BLaER1 treated with 17β-estradiol and CSF1 and Interleukin-3, amounts not matched to agents 10 nM and 100 nM (cell line): ENCODE measurements at regions not wholly inside any gene's neighbourhood (a gene's known extent, or its start where the extent isn't known, plus 50 kb on each side); places are given as distances from the start of the nearest gene placed in this dataset.

Experiments used
- H3K27ac ChIP-seq, 11 experiments: shearing (Covaris generic); formaldehyde crosslinking; 2 replicates each; pipeline ENCODE4 v1.8.1; 2022
- H3K27me3 ChIP-seq, 11 experiments: shearing (Covaris generic); formaldehyde crosslinking; 2 replicates each; pipeline ENCODE4 v1.8.1; 2022
- H3K36me3 ChIP-seq, 11 experiments: shearing (Covaris generic); formaldehyde crosslinking; 2 replicates each; pipeline ENCODE4 v1.8.1; 2022
- H3K4me1 ChIP-seq, 10 experiments: shearing (Covaris generic); formaldehyde crosslinking; 2 replicates each; pipeline ENCODE4 v1.8.1; 2022
- H3K4me2 ChIP-seq, 11 experiments: shearing (Covaris generic); formaldehyde crosslinking; 2 replicates each; pipeline ENCODE4 v1.8.1; 2022
- H3K4me3 ChIP-seq, 10 experiments: shearing (Covaris generic); formaldehyde crosslinking; 2 replicates each; pipeline ENCODE4 v1.8.1; 2022
- H3K9ac ChIP-seq, 11 experiments: shearing (Covaris generic); formaldehyde crosslinking; 2 replicates each; pipeline ENCODE4 v1.8.1; 2022
- H3K9me3 ChIP-seq, 11 experiments: shearing (Covaris generic); formaldehyde crosslinking; replicated peaks in 1 of 11; 2 replicates each; pipeline ENCODE4 v1.8.1; 2022
- H4K20me1 ChIP-seq, 11 experiments: shearing (Covaris generic); formaldehyde crosslinking; 2 replicates each; pipeline ENCODE4 v1.8.1; 2022
- Cebpa-rat ChIP-seq, 11 experiments: shearing (Covaris generic); IDR thresholded peaks; 2 replicates each; pipeline ENCODE4 v1.8.1; 2022

GRCh38 chr3:127053026-127053425 is 70.1 kb downstream of the PLXNA1 start:
- H3K27me3 ChIP-seq = peaks cover 0 to 8% (median 0%) of the 10 kb centered on the region in 11 experiments; a peak in 6 of 22 replicates
- no peak overlapping the region for H3K4me3 ChIP-seq
- no peaks in the 10 kb centered on the region for H3K36me3 ChIP-seq
- no peaks in the 10 kb centered on the region for H4K20me1 ChIP-seq
- no peak overlapping the region for H3K27ac ChIP-seq
- peaks cover 36 to 59% (median 46%) of the 10 kb centered on the region in 11 experiments for H3K9me3 ChIP-seq
- H3K9ac ChIP-seq = no peak overlapping the region
- H3K4me2 ChIP-seq = no peak overlapping the region
- peaks cover 0 to 6% (median 0%) of the 10 kb centered on the region in 10 experiments; a peak in 2 of 20 replicates for H3K4me1 ChIP-seq
- no peak for TF ChIP-seq Cebpa-rat (IDR thresholded peaks at IDR 0.05)

DNA sequence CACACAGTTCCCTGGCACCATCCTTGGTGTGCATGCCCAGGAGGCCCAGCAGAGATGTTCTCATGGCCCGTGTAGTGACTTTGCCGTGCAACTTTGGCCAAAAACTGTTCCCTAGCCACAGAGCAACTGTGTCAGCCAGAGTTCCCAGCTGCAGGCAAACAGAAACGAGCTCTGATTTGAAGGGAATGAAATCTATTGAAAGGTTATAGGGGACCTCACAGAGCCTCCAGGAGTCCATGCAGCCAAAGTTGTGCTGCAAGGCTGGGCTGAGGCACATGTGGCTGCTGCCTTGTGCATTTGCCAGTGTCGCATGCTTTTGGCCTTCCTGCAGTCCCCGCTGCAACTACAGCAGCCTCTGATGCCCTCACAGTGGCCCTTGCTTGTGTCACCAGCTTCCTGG is 70.5 kb downstream of the PLXNA1 start:
- Histone ChIP-seq H3K9me3 (peaks cover 40 to 59% (median 48%) of the 10 kb centered on the region in 11 experiments), H3K9ac (no peak overlapping the region), H4K20me1 (no peaks in the 10 kb centered on the region), H3K4me1 (peaks cover 0 to 6% (median 0%) of the 10 kb centered on the region in 10 experiments; a peak in 2 of 20 replicates), H3K27me3 (peaks cover 0 to 12% (median 0%) of the 10 kb centered on the region in 11 experiments; a peak in 7 of 22 replicates), H3K4me2 (no peak overlapping the region), H3K4me3 (no peak overlapping the region), H3K27ac (no peak overlapping the region), H3K36me3 (no peaks in the 10 kb centered on the region)
- TF ChIP-seq Cebpa-rat (IDR thresholded peaks at IDR 0.05) = no peak

DNA sequence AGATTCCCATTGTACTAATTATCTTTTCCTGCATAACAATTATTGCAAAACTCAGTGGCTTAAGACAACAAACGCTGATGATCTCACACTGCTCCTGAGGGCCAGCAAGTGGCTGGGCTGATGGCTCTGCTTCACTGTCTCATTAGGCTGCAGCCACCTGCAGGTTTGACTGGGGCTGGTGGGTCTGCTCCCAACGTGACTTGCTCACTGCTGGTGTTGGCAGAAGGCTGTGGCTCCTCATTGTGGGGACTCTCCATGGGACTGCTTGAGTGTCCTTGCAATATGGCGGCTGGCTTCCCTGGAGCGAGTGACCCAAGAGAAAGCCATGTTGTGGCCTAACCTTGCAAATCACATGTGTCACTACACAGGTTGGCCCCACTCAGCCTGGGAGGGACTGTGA is 71.1 kb downstream of the PLXNA1 start:
- Histone ChIP-seq H3K4me2 (no peak overlapping the region), H3K4me1 (peaks cover 0 to 6% (median 0%) of the 10 kb centered on the region in 10 experiments; a peak in 2 of 20 replicates), H3K9me3 (peaks cover 40 to 56% (median 49%) of the 10 kb centered on the region in 11 experiments), H3K27ac (no peak overlapping the region), H3K4me3 (no peak overlapping the region), H3K36me3 (no peaks in the 10 kb centered on the region), H3K27me3 (peaks cover 0 to 12% (median 0%) of the 10 kb centered on the region in 11 experiments; a peak in 7 of 22 replicates), H3K9ac (no peak overlapping the region), H4K20me1 (no peaks in the 10 kb centered on the region)
- no peak for TF ChIP-seq Cebpa-rat (IDR thresholded peaks at IDR 0.05)

- H3K4me1 ChIP-seq = no peaks in the 10 kb centered on the region
- no peak overlapping the region for H3K4me3 ChIP-seq
- H3K27me3 ChIP-seq = peaks cover 0 to 12% (median 0%) of the 10 kb centered on the region in 11 experiments; a peak in 7 of 22 replicates
- H3K27ac ChIP-seq = no peak overlapping the region
- no peak for TF ChIP-seq Cebpa-rat (IDR thresholded peaks at IDR 0.05)
- H4K20me1 ChIP-seq = no peaks in the 10 kb centered on the region
- H3K4me2 ChIP-seq = no peak overlapping the region
- H3K9me3 ChIP-seq = peaks cover 24 to 41% (median 30%) of the 10 kb centered on the region in 11 experiments
- H3K36me3 ChIP-seq = no peaks in the 10 kb centered on the region
- no peak overlapping the region for H3K9ac ChIP-seq
These were observed 73.4 kb downstream of the PLXNA1 start for GRCh38 chr3:127056281-127056680.

DNA sequence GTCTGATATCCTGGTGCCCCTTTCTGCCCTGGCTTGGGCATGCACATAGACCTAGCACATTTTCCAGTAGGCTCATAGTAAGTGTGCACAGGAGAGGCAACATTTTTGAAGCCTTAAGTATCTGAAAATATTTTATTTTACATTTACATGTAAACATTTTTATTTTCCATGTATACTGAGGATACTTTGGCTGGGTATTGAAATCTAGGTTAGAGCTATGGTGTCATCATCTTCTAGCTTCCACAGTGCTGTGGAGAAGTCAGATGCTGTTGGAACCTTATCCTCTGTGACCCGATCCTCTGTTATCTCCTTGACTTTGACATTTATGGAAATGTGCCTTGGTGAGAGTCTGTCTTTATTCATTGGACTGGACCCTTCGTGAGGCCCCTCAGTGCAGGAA is 74.1 kb downstream of the PLXNA1 start:
- H3K27me3 ChIP-seq = peaks cover 0 to 12% (median 0%) of the 10 kb centered on the region in 11 experiments; a peak in 7 of 22 replicates
- no peak overlapping the region for H3K4me2 ChIP-seq
- H4K20me1 ChIP-seq = no peaks in the 10 kb centered on the region
- H3K9ac ChIP-seq = no peak overlapping the region
- H3K4me3 ChIP-seq = no peak overlapping the region
- TF ChIP-seq Cebpa-rat (IDR thresholded peaks at IDR 0.05) = no peak
- peaks cover 24 to 41% (median 30%) of the 10 kb centered on the region in 11 experiments for H3K9me3 ChIP-seq
- H3K4me1 ChIP-seq = no peaks in the 10 kb centered on the region
- no peaks in the 10 kb centered on the region for H3K36me3 ChIP-seq
- H3K27ac ChIP-seq = no peak overlapping the region

- no peak overlapping the region for H3K27ac ChIP-seq
- no peak for TF ChIP-seq Cebpa-rat (IDR thresholded peaks at IDR 0.05)
- no peaks in the 10 kb centered on the region for H3K36me3 ChIP-seq
- H3K27me3 ChIP-seq = peaks cover 0 to 24% (median 2%) of the 10 kb centered on the region in 11 experiments; a peak in 12 of 22 replicates
- peaks cover 0 to 9% (median 0%) of the 10 kb centered on the region in 11 experiments; a peak in 2 of 22 replicates for H4K20me1 ChIP-seq
- no peak overlapping the region for H3K4me2 ChIP-seq
- peaks cover 24 to 41% (median 30%) of the 10 kb centered on the region in 11 experiments for H3K9me3 ChIP-seq
- H3K9ac ChIP-seq = no peak overlapping the region
- H3K4me1 ChIP-seq = no peaks in the 10 kb centered on the region
- no peak overlapping the region for H3K4me3 ChIP-seq
These were observed 76.2 kb downstream of the PLXNA1 start for GRCh38 chr3:127059072-127059471.

DNA sequence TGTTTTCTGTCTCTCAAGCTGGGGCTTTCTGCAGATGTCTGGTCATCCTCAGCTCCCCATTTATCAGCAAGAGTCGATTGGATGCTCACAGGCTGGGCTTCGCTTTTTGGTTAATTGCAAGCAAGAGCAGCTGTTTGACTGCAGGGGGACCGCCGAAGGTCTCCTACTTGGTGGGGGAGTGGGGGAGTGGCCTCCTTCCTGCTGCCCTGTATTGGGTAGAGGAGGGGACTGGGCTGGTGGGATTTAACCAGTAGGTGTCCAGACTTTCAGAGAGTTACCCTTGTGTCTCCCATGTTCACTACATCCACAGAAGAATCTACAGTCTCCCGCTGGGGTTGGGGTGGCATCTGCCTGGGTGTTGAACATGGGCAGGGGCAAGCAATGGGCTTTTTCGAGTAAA is 78.7 kb downstream of the PLXNA1 start:
- TF ChIP-seq Cebpa-rat (IDR thresholded peaks at IDR 0.05) = no peak
- Histone ChIP-seq H3K27ac (no peak overlapping the region), H3K36me3 (no peaks in the 10 kb centered on the region), H3K4me3 (no peak overlapping the region), H3K9ac (no peak overlapping the region), H3K27me3 (peaks cover 19 to 50% (median 28%) of the 10 kb centered on the region in 11 experiments), H4K20me1 (peaks cover 0 to 20% (median 7%) of the 10 kb centered on the region in 11 experiments; a peak in 8 of 22 replicates), H3K4me1 (peaks cover 0 to 7% (median 0%) of the 10 kb centered on the region in 10 experiments; a peak in 2 of 20 replicates), H3K4me2 (no peak overlapping the region), H3K9me3 (peaks cover 18 to 29% (median 20%) of the 10 kb centered on the region in 11 experiments)

GRCh38 chr3:127062926-127063325 is 80.0 kb downstream of the PLXNA1 start:
- no peak overlapping the region for H3K27ac ChIP-seq
- H4K20me1 ChIP-seq = peaks cover 0 to 33% (median 14%) of the 10 kb centered on the region in 11 experiments; a peak in 13 of 22 replicates
- H3K9ac ChIP-seq = no peak overlapping the region
- peaks cover 5 to 17% (median 7%) of the 10 kb centered on the region in 11 experiments for H3K9me3 ChIP-seq
- no peak overlapping the region for H3K4me2 ChIP-seq
- H3K4me1 ChIP-seq = peaks cover 0 to 7% (median 0%) of the 10 kb centered on the region in 10 experiments; a peak in 2 of 20 replicates
- H3K4me3 ChIP-seq = no peak overlapping the region
- no peak for TF ChIP-seq Cebpa-rat (IDR thresholded peaks at IDR 0.05)
- no peaks in the 10 kb centered on the region for H3K36me3 ChIP-seq
- H3K27me3 ChIP-seq = peaks cover 32 to 56% (median 41%) of the 10 kb centered on the region in 11 experiments

DNA sequence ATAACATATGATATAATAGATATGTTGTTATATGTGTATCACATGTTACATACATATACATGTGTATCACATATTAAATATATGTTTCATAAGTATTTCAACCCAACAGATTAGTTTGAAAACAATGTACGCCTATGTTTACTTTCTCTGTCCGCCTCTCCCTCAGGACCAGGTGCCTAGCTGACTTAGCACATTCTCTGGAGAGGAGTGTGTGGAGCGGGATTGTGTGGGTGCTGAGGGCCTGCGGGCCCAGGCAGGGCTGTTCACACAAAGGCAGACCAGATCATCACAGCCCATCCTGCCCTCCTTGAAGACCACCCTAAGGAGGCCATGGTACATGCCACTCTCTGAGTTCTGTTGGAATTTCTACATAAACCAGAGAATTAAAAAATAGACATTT is 81.0 kb downstream of the PLXNA1 start:
- Histone ChIP-seq H4K20me1 (peaks cover 0 to 43% (median 24%) of the 10 kb centered on the region in 11 experiments; a peak in 17 of 22 replicates), H3K27me3 (peaks cover 41 to 61% (median 50%) of the 10 kb centered on the region in 11 experiments), H3K9me3 (peaks cover 0 to 10% (median 0%) of the 10 kb centered on the region in 11 experiments; a peak in 5 of 22 replicates), H3K27ac (no peak overlapping the region), H3K4me2 (no peak overlapping the region), H3K9ac (no peak overlapping the region), H3K36me3 (no peaks in the 10 kb centered on the region), H3K4me1 (peaks cover 0 to 7% (median 0%) of the 10 kb centered on the region in 10 experiments; a peak in 2 of 20 replicates), H3K4me3 (no peak overlapping the region)
- no peak for TF ChIP-seq Cebpa-rat (IDR thresholded peaks at IDR 0.05)
